GM10266 (cell line): ENCODE measurements at regions not wholly inside any gene's neighbourhood (a gene's known extent, or its start where the extent isn't known, plus 50 kb on each side); places are given as distances from the start of the nearest gene placed in this dataset.

Experiments used
- DNase-seq: peaks from one replicate; pipeline ENCODE4 v3.0.0; 2012; ENCODE audit errors: extremely low spot score
- CTCF ChIP-seq: IDR thresholded peaks from 2 replicates; pipeline ENCODE4 v1.5.1; 2012; ENCODE audit warnings: mild to moderate bottlenecking, low read depth; ENCODE audit not compliant: control insufficient read depth, insufficient read depth; ENCODE audit errors: missing control alignments

GRCh38 chr5:35454011-35454525 is 163.6 kb upstream of the SPEF2 start:
- no peak for DNase-seq
- no peak for TF ChIP-seq CTCF

GRCh38 chr5:35443803-35444595 is 173.7 kb upstream of the SPEF2 start:
- no peak for TF ChIP-seq CTCF
- no peak for DNase-seq

- TF ChIP-seq CTCF: no peak
Observed at GRCh38 chr5:35442885-35443639, 174.6 kb upstream of the SPEF2 start.

GRCh38 chr5:35440409-35440808 is 177.3 kb upstream of the SPEF2 start:
- TF ChIP-seq CTCF: no peak
- no peak for DNase-seq

More at GRCh38 chr5:35442885-35443639, 174.6 kb upstream of the SPEF2 start:
- no peak for DNase-seq

GRCh38 chr5:35438786-35439185 is 178.9 kb upstream of the SPEF2 start:
- no peak for TF ChIP-seq CTCF
- DNase-seq: no peak

GRCh38 chr5:35438288-35438687 is 179.4 kb upstream of the SPEF2 start:
- TF ChIP-seq CTCF: no peak
- no peak for DNase-seq

GRCh38 chr5:35436400-35437057 is 181.1 kb upstream of the SPEF2 start:
- DNase-seq: peak; percentile 31
- TF ChIP-seq CTCF: peak; percentile 45
